GM21360 (cell line): ENCODE measurements at regions not wholly inside any gene's neighbourhood (a gene's known extent, or its start where the extent isn't known, plus 50 kb on each side); places are given as distances from the start of the nearest gene placed in this dataset.

ENCODE experiments used
- ATAC-seq: cut with Tn5 transposase; IDR thresholded peaks from one replicate; pipeline ENCODE4 v1.9.1; 2021; ENCODE audit warnings: mild to moderate bottlenecking, moderate library complexity; ENCODE audit not compliant: unreplicated experiment

DNA sequence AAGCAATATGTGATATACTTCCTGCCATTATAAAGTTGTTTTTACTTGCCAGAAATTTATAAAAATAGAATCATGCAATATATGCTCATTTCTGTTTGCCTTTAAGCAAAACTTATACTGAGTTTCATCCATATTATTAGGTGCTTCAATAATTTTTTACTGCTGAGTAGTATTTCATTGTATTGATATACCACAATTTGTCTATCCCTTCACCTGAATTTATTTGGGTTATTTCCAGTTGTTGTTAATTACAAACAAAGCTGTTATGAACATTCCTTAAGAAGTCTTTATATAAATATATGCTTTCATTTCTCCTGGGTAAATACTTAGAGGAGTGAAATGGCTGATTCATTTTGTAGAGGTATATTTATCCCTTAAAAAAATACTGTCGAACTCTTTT lies 864.1 kb downstream of the HACE1 start:
- ATAC-seq, result no peak

DNA sequence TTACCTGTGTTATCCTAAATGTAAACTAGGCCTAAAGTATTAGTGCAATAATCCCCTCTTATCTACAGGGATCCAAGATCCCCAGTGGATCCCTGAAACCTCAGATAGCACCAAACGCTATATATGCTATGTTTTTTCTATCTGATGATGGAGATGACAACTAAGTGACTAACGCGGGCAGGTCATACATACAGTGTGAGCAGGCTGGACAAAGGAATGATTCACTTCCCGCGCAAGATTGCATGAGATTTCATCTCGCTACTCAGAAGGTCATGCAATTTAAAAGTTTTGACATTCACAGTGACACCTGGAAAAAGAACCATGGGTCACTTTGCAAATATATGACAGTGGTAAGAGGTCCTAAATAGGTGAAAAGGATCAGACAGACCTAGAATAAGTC lies 875.9 kb downstream of the HACE1 start:
- no peak for ATAC-seq

DNA sequence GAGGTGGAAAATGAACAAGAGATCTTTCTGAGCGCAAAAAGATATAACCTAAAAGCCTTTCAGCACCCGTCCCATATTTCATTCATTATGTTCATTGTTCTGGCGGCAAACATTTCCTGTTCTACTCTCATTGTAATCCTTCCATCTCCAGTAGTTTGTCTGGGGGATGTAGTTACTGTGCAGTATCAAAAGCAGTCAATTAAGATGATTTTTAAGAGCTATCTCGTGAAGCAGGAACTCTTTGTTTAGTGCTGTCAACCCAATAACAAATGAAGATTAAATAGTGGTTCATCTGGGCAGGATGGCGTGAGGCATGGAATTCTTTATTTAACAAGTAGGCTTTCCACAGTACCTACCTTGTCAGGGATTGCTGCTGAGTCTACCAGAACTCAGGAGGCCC lies 876.7 kb downstream of the HACE1 start:
- no peak for ATAC-seq

DNA sequence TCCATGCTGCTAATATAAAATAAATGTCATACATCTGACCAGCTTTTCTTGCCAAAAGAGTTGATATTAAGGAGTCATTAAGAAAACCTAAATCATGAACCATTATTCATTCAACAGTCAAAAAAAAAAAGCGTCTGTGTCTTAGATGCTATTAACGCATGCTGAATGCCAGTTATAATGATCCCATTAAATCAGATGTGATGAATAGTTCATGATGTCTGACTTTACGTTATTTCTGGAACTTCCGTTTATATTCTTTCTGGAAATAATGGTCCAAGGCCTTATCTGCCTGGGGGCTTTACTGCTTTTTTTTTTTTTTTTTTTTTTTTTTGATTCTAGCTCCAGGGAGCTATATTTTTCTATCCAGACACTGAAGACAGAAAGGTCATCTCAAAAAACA lies 877.1 kb downstream of the HACE1 start:
- no peak for ATAC-seq

DNA sequence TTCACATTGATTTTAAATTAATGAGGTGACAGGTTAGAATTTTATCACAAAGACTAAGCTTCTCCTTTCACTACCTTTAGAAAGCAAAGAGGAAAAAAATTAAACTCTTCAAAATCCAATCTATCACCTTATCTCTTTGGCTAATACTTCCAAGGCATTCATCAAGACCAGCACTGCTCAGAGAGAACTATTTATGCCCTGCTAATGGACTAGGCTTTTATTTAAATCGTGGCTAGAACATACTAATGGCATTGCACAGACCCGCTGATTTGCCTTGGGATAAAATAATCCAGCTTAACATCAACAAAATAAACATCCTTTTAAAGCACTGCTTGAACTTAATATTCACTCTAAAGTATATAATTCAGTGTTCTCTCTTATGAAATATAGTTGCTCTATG lies 880.4 kb downstream of the HACE1 start:
- ATAC-seq, result no peak

DNA sequence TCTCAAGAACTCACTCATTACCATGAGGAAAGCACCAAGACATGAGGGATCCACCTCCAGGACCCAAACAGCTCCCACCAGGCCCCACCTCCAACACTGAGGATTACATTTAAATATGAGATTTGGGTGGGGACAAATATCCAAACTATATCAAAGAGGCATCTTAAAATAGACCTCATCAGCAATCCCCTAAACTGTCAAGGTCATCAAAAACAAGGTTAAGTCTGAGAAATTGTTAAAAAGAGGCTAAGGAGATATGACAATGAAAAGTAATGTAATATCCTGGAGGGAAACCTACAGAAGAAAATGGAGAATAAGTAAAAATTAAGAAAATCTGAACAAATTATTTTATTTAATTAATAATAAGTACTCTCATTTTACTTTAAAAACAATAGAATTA lies 922.3 kb downstream of the HACE1 start:
- no peak for ATAC-seq

DNA sequence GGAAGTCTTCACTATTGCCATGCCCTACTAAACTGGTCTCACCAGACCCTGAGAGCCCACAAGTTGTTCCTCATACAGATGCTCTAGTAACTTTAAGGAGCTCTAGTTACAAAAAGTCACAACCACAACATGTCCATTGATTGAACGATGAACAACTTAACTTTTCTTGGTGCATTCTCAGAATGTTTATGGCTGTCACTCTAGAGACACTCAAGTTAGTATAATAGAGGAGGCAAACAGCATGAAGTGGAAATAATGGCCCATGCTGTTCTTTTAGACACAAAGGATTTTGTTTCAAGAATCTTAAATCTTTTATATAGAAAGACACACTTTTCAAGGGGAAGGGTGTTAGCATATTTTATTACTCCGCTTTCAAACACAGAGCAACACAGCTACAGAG lies 934.4 kb downstream of the HACE1 start:
- ATAC-seq, result no peak

DNA sequence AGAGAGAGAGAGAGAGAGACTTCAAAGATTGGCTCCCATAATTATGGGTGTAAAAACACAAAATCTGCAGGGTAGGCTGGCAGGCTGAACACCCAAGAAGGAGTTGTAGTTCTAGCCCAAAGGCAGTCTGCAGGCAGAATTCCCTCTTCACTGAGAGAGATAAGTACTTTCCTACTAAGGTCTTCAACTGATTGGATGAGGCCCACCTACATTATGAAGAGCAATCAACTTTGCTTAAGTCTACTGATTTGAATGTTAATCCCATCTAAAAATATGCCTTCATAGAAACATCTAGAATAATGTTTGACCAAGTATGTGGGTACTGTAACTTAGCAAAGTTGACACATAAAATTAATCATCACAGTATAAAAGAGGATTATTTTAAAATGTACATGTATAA lies 949.7 kb downstream of the HACE1 start:
- ATAC-seq, result no peak

DNA sequence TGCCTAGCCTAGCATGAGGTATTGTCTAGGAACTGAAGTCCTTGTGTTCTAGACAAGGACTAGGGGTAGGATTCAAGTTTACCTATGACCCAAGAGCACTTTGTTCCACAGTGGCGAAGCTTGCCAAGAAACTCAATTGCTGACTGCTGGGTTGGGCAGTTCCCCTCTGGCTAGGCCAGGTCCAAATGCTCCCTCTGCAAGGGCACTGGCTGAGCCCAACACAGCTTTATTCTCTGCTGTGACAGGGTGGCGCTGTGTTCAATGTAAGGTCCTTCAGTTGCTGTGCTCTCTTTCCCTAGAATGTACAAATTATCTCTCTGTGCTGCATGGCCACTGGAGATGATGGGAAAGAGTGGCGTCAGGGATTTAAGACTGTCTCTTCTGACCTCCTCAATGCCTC lies 950.8 kb downstream of the HACE1 start:
- ATAC-seq, result no peak

DNA sequence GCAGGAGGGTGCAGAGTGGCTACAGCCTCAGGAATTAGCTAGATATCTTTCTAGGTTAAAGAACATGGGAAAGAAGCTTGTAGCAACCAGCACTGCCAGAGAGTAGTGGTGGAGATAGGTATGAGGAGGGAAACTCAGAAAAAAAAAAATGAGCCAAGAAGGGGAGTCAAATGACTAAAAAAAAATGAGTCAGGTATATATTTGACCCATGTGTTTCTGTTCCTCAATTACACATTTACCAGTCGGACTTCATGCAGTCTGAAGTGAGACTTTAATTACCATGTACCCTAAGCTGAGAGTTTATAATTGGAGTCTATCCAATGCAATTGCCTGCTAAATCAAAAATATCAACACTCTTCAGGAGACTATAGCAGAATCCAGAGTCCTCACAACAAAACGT lies 964.6 kb downstream of the HACE1 start:
- no peak for ATAC-seq

DNA sequence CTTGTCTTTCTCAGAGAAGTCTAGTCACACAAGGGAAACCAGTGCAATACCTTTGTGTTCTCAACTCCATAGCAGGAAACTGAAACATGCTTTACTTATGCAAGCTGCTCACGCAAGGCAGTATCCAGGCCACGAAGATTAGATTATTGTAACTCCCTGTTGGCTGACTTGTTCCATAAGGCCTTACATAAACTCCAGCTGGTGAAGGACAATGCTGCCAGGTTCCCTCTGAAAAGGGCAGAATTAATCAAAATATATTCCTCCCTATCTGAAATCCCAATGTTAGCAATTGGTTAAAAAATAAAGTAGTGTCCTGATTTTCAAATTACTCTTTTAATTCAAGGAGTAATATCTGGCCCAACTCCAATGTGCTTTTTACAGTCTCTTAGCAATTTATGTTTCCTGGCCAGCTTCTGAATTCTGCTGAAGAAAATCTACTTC lies 966.6 kb downstream of the HACE1 start:
- ATAC-seq, result no peak

DNA sequence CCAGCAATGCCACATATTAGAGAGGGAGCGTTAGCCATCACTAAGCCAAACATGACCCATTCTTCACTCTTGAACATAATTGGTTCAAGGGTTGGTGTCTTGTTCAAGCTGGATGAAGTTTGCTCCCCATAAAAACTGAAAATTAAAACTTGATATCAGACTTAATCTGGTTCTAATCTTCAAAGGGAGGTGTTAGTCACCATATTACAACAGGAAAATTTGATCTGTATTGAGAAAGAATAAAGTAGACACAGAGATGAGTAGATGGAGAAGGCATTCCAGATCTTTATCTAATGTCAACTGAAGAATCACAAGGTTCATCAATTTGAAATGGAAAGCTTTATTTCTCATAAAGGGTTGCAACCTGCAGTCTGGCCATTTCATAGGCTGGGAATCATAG lies 972.8 kb downstream of the HACE1 start:
- no peak for ATAC-seq

DNA sequence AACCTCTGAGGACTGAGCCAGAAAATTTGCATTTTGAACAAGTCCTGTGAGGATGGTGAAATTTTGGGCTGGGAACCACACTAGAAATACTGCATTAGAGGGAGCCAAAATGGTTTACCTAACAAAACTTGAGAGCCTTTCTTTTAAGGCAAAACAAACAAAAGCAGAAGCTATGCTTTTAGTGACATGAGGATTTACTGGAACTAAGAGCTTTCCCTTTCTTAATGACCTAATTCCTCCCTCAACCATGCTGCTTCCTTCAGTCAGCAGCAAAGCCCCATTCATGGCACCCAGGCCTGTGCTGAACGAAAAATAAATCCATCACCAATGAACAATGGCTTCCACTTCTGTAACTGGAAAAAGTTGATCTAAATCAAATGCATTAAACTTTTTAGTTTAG lies 974.3 kb downstream of the HACE1 start:
- ATAC-seq, result no peak

DNA sequence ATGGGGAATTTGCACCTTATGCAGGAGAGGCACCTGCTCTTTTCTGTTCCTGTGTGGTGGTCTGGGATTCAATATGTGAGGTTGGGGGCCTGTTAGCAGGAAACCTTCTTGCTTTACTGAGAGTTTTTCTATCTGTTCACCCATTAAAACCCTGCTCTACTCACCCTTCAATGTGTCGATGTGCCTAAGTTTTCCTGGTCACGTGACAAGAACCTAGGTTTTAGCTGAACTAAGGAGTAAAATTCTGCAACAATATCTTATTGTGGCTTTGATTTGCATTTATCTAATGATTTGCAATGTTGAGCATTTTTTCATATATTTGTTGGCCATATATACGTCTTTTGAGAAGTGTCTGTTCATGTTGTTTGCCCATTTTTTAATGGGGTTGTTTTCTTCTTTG lies 979.9 kb downstream of the HACE1 start:
- ATAC-seq, result no peak

DNA sequence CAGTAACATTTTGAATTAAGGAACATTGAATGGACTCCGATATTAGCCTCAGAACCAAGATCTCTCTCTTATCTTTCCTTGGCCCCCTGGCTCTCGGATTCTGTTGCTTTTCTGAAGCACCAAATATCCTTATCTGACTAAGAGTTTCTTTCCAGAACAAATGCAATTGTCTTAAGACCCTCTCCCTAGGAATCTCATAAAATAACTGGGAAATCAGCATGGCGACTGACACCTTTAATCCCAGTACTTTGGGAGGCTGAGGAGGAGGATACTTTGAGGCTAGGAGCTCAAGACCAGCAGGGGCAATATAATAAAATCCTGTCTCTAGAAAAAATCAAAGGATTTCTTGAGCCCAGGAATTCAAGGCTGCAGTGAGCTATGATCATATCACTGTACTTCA lies 984.5 kb downstream of the HACE1 start:
- ATAC-seq, result no peak

DNA sequence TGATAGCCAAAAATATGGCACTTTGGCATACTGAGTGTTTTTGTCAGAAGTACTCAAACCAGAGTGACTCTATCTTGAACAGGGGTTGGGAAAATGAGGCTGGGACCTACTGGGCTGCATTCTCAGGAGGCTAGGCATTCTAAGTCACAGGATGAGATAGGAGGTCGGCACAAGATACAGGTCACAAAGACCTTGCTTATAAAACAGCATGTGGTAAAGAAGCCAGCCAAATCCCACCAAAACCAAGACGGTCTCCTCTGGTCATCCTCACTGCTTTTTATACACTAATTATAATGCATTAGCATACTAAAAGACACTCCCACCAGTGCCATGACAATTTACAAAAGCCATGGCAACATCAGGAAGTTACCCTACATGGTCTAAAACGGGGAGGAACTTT lies 985.1 kb downstream of the HACE1 start:
- ATAC-seq, result no peak

DNA sequence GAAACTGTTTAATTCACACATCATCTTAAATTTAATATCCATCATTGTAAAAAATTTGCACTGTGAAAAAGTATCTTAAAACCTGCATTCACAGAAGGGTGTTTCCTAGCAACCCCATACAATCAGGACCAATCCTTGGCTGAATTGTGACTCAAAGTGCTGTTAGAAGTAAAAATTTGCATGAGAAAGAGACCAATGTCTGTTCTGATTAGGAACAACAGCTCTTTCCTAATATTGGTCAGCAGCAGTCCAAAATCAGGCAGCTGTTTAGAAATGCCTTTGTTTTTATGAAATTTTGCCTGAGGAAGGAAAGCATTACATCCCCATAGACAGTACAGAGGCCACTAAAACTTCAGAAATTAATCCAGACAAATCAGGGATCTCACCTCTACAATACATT lies 987.0 kb downstream of the HACE1 start:
- ATAC-seq, result no peak

DNA sequence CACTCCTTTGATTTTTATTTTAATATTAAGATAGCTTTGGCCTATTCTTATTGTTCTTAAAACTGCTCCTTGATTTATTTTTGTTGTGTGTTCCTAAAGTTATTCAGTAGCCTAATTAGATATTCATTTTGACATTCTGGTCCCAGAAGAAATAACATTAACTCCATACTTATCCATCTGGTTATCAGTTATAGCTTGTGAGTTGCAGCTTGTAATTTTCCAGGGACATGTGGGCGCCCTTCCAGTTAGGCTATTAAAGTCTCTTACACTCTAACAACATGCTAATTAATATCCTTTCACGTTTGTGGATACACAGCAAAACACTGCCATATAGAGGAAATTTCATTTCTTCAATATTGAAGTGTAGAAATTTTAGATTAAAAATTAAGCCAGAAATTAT lies 987.5 kb downstream of the HACE1 start:
- no peak for ATAC-seq

DNA sequence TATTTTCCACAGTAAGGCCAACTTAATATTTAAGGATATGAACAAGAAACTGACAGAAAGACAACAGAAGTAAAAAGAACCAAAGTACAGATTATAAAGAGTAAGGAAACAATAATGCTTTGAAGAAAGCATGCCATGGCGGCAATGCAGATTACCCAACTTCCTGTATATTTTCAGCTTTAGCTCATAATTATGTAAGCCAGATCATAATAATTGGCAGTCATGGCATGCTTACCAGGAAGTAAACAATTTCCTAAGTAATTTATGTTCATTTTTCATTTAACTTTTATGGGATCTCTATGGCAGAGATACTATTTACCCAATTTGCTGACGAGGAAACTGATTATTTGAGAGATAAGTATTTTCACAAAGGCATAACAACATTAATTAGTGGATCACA lies 988.7 kb downstream of the HACE1 start:
- no peak for ATAC-seq

DNA sequence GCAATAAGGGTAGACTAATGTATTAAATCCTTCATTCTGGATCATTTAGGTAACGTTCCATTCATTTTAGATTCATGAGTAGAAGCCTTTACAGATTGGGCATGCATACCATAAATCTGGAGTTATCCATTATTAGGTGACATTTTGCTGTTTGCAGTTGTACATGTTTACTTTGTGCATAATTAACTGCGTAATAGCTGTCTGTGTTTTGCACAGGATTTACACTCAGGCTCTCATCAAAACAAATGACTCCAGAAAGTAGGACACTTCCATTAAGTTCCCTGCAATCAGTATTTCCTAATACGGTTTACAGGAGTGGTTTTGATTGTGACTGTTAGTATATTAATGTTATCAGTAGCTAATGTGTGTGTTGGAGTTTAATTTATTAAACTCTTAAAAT lies 997.4 kb downstream of the HACE1 start:
- ATAC-seq, result no peak

DNA sequence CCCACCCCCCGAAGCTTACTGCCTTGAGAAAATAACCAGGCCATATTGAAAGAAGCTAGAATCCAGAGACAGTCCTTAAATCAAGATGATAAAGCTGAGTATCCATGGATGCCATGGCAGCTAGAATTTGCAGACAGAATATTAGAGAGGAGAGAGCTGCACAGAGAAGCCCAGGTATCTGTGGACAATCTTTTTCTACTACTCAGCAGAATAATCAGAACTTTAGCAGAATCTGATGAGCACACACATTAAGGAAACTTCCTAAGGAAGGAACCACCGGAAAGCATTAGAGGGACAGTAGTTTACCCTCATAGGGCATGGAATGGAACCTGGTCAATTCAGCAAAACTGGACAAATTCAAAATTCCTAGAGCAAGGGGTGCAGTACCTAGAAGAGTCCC lies 1001.7 kb downstream of the HACE1 start:
- ATAC-seq, result no peak

DNA sequence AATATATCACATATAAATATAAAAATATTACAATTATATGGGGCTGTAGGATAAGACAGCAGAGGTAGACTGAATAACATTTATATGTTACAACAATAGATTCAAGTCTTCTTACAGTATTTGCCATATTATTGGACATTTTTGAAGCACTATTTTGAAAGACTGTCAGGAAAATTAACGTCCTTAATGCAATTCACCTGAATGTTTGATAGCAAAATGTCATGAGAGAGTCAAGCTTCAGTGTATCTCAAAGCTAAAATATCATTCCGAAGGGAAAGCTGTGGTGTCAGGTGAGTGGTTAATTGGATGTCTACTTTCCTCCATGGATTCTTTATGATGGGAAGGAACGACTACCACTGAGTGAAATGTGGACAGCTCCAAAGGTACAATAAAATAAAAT lies 1004.0 kb downstream of the HACE1 start:
- ATAC-seq, result no peak

DNA sequence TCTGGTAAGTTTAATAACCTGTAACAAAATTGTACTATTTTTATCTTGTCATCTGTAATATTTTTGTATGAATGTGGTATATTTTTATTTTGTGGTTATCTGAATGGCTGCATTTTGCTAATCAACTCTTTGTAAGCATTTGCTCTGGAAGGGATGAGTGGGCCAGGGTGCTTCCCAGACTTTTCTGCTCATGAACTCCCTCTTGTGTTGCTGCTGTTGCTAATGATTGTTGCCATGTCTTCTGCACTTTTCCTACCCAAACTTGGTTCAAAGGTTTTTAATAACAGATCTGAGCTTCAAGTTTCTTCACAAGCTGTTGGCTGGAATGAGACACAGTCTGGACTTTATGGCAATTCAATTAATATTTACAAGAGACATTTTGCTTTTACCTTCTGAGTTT lies 1005.7 kb downstream of the HACE1 start:
- no peak for ATAC-seq

DNA sequence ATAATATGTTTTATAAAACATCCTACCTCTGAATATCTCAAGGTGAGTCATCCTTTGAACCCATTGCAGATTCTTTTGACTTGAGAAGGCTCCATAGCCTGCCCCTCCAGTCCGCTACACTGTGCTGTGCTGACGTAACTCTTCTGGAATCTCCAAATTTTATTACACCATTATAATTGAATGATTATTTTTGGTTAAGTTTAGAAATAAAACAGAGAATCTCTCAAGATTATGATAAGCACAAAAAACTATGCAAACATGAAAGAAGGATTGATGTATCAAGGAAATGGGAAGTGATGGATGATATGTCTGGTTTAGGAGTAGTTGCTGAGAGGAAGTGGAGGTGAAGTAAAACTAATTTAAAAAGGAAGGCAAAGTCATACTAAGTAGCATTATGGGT lies 1021.3 kb downstream of the HACE1 start:
- no peak for ATAC-seq
